GM08714 (cell line): ENCODE measurements at regions not wholly inside any gene's neighbourhood (a gene's known extent, or its start where the extent isn't known, plus 50 kb on each side); places are given as distances from the start of the nearest gene placed in this dataset.

ENCODE experiments used
- H3K4me3 ChIP-seq: fragments of 200-500 bp; sonication (Bioruptor generic); 2 replicates; pipeline ENCODE4 v1.5.1; 2014; ENCODE audit warnings: mild to moderate bottlenecking, low read length, inconsistent platforms
- ZNF274 ChIP-seq: IDR thresholded peaks from 2 replicates; pipeline ENCODE4 v1.6.1; 2012; ENCODE audit warnings: mild to moderate bottlenecking, low read depth, low read length

DNA sequence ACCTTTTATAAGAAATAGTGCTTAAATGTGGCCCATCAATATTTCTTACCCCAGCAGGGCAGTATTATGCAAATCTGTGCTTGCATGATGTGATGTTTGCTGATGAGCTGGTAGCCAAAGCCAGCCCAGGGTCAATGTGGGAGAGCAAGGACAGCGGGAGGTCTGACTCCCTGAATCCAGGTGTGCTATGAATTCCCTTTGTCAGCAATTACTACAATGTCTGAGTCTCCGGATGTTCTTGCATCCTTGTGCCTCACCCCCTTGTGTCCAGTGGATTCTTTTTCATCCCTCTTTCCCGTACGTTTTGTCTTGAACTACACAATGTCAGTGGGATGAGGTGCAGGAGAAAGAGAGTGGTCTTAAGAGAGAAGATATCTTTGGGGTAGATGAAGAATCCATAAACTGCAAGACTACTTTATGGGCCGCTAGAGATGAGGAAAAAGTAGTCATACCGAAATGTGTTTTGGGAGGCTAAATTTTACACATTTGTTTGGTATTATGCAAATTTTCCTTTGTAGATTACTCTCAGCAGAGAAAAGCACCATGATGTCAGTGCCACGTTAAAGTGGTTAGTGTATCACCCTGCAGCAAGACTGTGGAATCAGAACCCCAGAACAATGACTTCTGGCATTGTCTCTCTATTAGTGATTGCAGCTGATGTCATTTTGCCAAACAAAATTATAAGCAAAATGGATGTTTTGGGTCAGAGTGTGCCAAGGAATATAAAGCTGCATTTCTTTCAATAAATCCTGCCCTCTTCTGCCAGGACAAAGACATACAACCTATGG lies 53.5 kb upstream of the TSHZ3 start:
- no peak for TF ChIP-seq ZNF274
- no peak overlapping the region for H3K4me3 ChIP-seq

DNA sequence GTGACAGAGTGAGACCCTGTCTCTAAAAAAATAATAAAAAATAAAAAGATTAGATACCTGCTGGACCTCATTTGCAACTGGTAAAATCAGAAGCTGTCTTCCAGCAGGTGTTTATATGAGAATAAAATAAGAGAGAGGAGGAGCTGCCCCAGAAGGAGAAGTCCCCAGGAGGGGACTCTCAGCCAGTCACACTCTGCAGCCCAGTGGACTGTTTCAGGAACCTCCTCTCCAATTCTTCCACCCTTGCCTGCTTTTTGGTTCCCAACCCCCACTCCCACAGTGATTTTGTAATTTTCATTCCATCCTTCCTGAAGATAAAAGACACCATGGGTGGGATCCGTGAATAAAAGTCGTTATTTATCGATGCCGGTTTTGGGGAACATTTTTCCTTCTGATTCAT lies 56.9 kb upstream of the TSHZ3 start:
- no peak overlapping the region for H3K4me3 ChIP-seq
- TF ChIP-seq ZNF274 = no peak

DNA sequence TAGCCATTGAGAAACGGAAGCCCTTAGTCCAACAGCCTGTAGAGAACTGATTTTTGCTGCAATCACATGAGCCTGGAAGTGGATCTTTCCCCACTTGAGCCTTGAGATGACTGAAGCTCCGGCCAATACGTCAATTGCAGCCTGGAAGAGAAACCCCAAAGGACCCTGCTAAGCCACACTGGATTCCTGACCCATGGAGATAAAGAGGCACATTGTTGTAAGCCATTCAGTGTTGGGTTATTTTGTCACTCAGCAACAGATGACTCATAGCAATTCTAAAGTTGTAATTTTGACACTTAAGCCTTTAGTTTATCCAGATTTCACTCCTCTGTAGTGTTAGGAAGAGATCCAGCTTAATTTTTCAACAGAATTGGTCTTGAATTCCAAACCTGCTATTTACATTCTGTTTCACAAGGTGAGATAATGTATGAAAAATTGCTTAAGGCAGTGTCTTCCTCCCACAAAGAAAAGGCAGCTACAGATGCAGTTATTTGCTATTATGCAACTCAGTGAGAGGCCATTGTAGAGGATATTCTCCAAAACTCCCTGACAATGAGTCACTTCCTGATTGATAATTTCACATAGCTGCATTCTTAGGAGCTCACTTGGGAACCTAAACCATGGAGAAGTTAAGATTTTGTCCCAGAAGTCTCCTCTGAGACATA lies 59.4 kb upstream of the TSHZ3 start:
- TF ChIP-seq ZNF274 = no peak
- no peak overlapping the region for H3K4me3 ChIP-seq

DNA sequence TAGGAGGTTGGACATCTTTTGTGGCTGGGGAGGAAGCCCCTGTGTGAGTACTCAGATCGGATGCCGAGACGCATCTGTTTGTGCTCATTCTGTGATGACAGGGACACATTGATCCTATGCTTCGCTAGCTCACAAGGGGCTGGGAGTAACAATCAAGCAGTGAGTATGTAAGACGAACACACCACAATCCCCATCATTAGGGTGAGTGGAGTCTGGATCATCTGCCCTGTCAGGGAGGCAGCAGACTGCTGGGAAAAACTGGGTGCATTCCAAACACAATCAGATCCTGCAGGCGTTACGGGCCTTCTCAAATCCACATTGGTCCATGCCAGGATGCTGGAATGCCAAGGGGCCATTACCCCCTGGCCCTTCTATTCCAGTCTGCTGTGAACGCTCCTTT lies 64.1 kb upstream of the TSHZ3 start:
- H3K4me3 ChIP-seq = no peak overlapping the region
- TF ChIP-seq ZNF274 = no peak

DNA sequence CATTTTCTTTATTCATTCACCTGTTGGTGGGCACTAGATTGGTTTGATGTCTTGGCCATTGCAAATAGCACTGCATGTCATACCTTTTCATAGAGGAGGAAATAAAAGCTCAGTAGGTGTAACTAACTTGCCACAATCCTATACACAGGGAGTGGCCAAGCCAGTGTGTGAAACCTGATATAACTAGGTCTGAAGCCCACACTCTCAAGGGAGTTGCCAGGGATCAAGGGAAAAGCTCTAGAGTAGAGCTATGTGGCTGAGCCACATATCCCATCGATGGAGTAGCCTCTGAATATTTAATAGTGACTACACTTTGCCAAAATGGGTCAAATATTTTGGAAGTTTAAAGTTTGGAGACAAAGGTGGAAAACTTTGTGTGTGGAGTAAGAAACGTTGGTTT lies 66.1 kb upstream of the TSHZ3 start:
- H3K4me3 ChIP-seq = no peak overlapping the region
- TF ChIP-seq ZNF274 = no peak

DNA sequence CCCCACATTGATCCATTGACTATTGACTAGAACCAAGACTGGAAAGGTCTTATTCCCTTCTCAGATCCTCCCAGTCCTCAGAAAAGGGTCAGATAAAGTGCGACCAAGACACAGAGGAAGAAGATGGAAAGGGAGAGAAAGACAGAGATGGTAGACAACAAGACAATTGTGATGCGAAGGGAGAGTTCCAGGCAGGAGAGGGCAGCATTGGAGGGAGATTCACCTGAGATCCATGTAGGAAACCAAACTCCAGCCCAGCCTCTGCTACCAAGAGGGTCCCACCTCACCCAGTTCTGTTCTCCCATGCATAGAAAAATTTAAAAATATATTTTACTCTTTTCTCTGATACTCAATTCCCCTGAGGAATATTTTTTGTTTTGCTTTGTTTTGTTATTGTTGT lies 67.3 kb upstream of the TSHZ3 start:
- no peak for TF ChIP-seq ZNF274
- H3K4me3 ChIP-seq = no peak overlapping the region

DNA sequence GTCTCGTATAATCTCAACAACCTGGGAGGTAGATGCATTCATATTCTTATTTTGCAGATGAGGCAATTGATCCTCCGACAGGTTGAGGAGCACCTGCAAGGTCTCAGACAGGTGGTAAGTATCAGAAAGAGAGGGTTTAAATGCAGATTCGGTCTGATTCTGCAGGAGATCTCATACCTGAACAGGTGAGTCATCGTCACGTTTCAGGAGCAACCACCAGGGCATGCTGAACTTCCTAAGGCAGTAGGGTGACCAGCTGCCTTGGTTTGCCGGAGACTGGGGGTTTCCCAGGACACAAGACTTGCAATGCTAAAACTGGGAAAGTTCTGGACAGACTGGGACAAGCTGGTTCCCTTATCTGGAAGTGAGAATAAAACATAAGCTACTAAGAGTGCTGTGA lies 68.8 kb upstream of the TSHZ3 start:
- TF ChIP-seq ZNF274 = no peak
- no peak overlapping the region for H3K4me3 ChIP-seq

DNA sequence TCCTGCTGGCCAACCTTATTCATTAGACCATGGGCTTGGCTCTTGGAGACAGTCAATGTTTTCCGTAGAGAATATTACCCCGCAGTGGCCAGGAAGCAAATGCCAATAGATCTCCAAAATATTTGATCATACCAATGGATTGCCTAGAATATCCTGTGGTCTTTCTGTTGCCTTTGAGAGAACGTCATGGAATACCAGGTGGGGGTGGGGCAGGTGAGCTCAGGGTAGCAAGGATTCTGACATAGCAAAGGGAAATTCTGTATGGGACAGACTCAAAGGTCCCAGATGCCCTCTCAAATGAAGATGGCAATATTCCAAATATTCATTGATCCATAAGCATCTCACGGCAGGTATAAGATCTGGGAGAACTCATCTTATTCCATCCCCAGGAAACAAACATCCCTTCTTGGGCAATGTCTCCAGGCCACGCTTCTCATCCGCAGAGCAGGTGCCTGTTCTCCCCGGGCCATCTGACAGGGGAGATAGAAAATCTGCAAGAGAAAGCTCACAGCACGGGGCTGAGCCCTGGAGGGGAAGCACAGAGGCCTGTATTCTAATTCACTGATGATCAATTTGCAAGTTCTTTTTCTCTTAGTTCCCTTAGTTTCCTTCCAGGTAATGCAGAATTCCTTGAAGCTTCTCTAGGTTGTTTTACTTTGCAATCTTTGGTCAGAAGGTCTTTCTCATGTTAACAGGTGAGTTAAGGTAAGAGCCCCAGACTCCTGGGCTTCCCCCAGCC lies 69.6 kb upstream of the TSHZ3 start:
- H3K4me3 ChIP-seq = no peak overlapping the region
- TF ChIP-seq ZNF274 = no peak

DNA sequence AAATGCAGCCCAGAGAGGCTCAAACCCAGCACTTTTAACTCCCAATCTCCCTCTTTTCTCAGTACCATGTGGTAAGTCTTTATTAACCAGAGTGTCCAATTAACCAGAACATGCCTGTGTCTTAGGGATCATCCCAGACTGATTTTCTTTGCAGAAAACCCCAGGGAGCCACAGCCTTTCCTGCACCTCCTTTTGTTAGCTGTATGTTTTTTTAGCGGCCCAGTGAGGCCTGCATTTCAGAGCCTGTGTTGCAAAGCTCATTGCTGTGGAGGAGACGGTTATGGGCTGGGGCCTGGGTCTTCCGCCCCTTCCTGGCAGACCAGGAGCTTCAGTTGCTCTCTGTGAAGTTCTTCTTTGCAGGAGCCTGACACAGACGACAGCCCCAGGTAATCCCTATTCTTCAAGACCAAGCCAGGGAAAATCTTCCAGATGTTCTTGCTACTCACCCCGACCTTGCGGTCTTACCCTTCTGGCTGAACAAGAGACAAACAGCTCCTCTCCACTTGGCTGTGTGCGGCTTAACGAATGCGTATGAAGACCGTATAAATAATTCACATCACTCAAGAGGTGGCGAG lies 70.7 kb upstream of the TSHZ3 start:
- TF ChIP-seq ZNF274 = no peak
- H3K4me3 ChIP-seq = no peak overlapping the region

DNA sequence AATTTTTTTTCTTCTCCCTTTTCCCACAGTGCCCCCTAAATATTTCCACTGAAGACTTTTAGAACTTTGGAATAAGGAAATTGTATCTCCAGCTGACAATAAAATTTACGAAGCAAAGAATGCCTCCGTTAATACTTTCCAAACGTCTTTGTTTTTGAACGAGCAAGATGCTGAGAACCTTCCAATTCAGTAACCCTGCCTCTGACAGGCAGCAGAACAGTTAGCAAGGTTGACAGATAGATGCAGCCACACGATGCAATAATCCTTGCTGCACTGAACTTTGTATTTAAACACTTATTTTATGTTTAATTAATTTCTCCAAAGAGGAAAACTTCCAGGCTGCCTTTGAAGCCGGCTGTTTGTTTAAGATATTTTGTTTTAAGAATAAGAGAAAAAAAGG lies 71.8 kb upstream of the TSHZ3 start:
- H3K4me3 ChIP-seq = no peak overlapping the region
- no peak for TF ChIP-seq ZNF274

DNA sequence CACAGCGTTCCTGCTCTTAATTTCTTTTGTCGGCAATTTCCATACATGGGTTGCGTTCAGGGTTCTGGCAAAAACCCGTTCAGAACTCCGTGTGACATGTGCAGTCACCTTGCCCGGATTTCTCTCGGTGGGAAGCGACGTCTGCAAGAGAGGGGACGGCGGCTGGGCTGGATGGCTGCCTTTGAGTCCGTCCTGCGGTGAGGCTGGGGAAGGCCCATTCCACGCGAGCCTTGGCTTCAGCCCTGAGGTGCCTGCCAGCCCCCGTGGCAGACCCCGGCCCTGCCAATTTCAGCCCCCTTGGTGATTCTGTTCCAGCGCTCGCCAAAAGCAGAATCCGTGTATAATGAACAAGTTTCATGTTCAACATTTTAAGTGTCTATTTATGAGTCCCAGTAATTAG lies 72.6 kb upstream of the TSHZ3 start:
- TF ChIP-seq ZNF274 = no peak
- H3K4me3 ChIP-seq = no peak overlapping the region

DNA sequence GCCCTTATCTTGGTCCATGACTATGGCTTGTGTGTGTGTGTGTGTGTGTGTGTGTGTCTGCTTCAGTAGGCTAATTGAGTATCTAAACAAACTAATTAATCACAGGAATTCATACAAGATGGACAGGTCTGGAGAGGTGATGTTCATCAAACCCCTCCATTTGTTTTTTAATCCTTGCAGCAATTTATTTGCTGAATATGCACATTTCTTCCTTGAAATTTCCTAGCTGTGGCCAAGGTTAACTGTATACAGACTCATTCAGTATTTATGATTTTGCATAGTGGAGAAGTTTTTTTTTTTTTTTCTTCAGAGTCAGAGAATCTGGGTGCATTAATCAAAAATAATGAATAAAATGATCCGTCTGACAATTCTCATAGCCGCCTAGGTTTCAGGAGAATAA lies 74.7 kb upstream of the TSHZ3 start:
- H3K4me3 ChIP-seq = no peak overlapping the region
- TF ChIP-seq ZNF274 = no peak

DNA sequence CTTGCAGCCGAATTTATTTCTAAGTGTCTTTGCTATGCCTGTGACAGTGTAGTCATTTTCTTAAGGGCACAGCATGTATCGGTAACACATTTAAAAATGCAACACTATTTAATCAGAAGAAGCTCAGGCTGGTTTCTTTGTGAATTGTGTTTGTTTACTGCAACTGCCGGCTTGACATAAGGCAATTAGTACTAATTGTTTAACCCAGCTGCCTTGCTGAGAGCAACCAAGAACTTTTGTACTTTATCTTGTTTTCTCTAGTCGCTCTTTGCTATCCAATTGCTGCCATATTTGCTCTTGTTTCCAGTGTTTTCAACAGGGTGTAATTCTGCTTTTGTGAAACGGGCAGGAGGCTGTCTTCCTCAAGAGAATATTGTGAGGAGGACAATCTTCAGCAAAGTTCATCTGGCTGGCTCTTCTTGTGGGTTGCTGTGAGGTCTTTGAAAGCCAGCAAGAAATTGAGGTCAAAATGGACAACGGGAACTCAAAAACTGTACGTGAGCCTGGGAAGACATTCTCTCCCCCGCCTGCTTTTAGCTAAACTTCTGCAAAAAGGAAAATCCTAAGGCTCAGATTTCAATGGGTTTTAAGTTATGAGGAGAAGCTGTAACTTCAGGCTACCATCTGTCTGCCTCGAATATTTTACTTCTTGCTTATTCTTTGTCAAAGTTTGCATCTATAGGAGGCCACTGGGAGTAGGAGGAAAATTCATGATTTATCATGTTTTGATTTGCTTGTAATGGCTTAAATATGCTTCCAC lies 75.8 kb upstream of the TSHZ3 start:
- TF ChIP-seq ZNF274 = no peak
- H3K4me3 ChIP-seq = no peak overlapping the region

DNA sequence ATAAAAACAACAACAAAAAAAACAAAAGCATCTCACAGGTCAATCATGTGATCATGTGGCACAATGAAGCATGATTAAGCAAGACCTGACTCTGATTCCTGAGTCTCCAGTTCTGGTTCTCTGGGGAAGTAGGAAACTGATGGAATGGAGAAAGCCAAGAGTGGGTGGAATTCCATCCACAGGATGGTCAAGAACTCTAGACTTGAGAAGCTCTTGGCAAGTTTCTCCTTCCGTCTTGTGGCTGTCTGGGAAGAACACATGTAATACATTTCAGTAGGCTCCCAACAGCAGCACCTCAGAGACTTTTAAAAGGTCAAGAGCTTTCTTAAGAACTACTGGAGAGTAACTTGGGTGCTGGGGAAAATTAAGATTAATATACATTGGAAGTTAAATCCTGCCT lies 78.6 kb upstream of the TSHZ3 start:
- no peak overlapping the region for H3K4me3 ChIP-seq
- no peak for TF ChIP-seq ZNF274
